K562 (cell line): ENCODE measurements at regions not wholly inside any gene's neighbourhood (a gene's known extent, or its start where the extent isn't known, plus 50 kb on each side); places are given as distances from the start of the nearest gene placed in this dataset.

Experiments used
- CTCF ChIP-seq, 3 experiments: IDR thresholded peaks in 2 of 3; conservative IDR thresholded peaks in 1 of 3; 2 replicates each; pipeline ENCODE4 v1.5.1; 2011 to 2012; ENCODE audit warnings: low read length in 3 of 3, mild to moderate bottlenecking in 3 of 3, control low read depth in 2 of 3, improper control_type of control experiment in 1 of 3, inconsistent platforms in 1 of 3, low read depth in 1 of 3, mixed read lengths in 1 of 3, moderate library complexity in 1 of 3; ENCODE audit not compliant: insufficient read depth in 2 of 3
- E2F4 ChIP-seq: sonication (generic); formaldehyde crosslinking; IDR thresholded peaks from 2 replicates; pipeline ENCODE4 v1.8.0; 2022; ENCODE audit warnings: mild to moderate bottlenecking, low read depth, missing genetic modification reagents
- ELF1 ChIP-seq: fragments of 200-800 bp; sonication (Bioruptor generic); IDR thresholded peaks from 2 replicates; pipeline ENCODE4 v1.6.1; 2016; ENCODE audit warnings: missing genetic modification characterization, missing compliant biosample characterization
- FOXA3 ChIP-seq, 2 experiments: fragments of 450-650 bp in 1 of 2; sonication (generic) in 1 of 2; formaldehyde crosslinking; IDR thresholded peaks in 1 of 2; conservative IDR thresholded peaks in 1 of 2; 2 replicates each; pipeline versions ENCODE4 v1.4.0 to v1.8.0; 2020 to 2022; ENCODE audit warnings: mild to moderate bottlenecking in 2 of 2, missing genetic modification reagents in 1 of 2
- GTF2F1 ChIP-seq: IDR thresholded peaks from 2 replicates; pipeline ENCODE4 v1.6.1; 2011; ENCODE audit warnings: low read depth, low read length, improper control_type of control experiment
- HOXB6 ChIP-seq: fragments of 250-450 bp; sonication (Bioruptor Pico); IDR thresholded peaks from 2 replicates; pipeline ENCODE4 v1.5.1; 2022; ENCODE audit warnings: mild to moderate bottlenecking, borderline replicate concordance
- KAT2B ChIP-seq: IDR thresholded peaks from one replicate; pipeline ENCODE4 v1.6.1; 2012; ENCODE audit warnings: low read depth, mild to moderate bottlenecking, control low read depth, inconsistent platforms, low read length, moderate library complexity
- MYBL2 ChIP-seq, 2 experiments: fragments of 450-650 bp in 1 of 2; sonication (generic) in 1 of 2; formaldehyde crosslinking in 1 of 2; IDR thresholded peaks; 2 replicates each; pipeline versions ENCODE4 v1.6.1 to v1.8.1; 2017 to 2022; ENCODE audit warnings: borderline replicate concordance in 1 of 2, inconsistent platforms in 1 of 2, low read depth in 1 of 2, mild to moderate bottlenecking in 1 of 2, missing genetic modification reagents in 1 of 2, moderate library complexity in 1 of 2
- MYC ChIP-seq, 2 experiments: fragments of 250-450 bp in 1 of 2; sonication (Bioruptor Pico) in 1 of 2; IDR thresholded peaks; 2 replicates each; pipeline versions ENCODE4 v1.5.1 to v1.6.1; 2012 to 2021; ENCODE audit warnings: low read depth in 2 of 2, borderline replicate concordance in 1 of 2, improper control_type of control experiment in 1 of 2, low read length in 1 of 2, mild to moderate bottlenecking in 1 of 2, moderate library complexity in 1 of 2
- POLR2AphosphoS5 ChIP-seq: IDR thresholded peaks from 2 replicates; pipeline ENCODE4 v1.6.1; 2011; ENCODE audit warnings: mild to moderate bottlenecking, low read depth, low read length, moderate library complexity; ENCODE audit not compliant: control insufficient read depth, insufficient read depth
- REST ChIP-seq, 2 experiments: fragments of 450-650 bp; formaldehyde crosslinking in 1 of 2; IDR thresholded peaks; 2 replicates each; pipeline versions ENCODE4 v1.4.0 to v1.6.1; 2014 to 2020; ENCODE audit warnings: mild to moderate bottlenecking in 2 of 2, borderline replicate concordance in 1 of 2, low read depth in 1 of 2
- RFX5 ChIP-seq: IDR thresholded peaks from 2 replicates; pipeline ENCODE4 v1.6.1; 2011; ENCODE audit warnings: low read depth, mild to moderate bottlenecking, improper control_type of control experiment, low read length
- ZBTB11 ChIP-seq, 3 experiments: fragments of 200-800 bp in 1 of 3; fragments of 250-450 bp in 1 of 3; fragments of 450-650 bp in 1 of 3; sonication (Bioruptor Pico) in 1 of 3; sonication (Bioruptor generic) in 1 of 3; formaldehyde crosslinking in 1 of 3; IDR thresholded peaks; 2 replicates each; pipeline versions ENCODE4 v1.6.1 to v1.8.0; 2016 to 2022; ENCODE audit warnings: mild to moderate bottlenecking in 2 of 3, missing genetic modification characterization in 2 of 3, missing compliant biosample characterization in 1 of 3, moderate library complexity in 1 of 3
- ZNF280B ChIP-seq: fragments of 250-450 bp; sonication (Bioruptor Pico); IDR thresholded peaks from 2 replicates; pipeline ENCODE4 v1.5.1; 2021; ENCODE audit warnings: mild to moderate bottlenecking

GRCh38 chr11:38814670-38815069 lies 2216.6 kb upstream of the RAG2 start:
- TF ChIP-seq RFX5 (no peak), ZNF280B (CRISPR knock-in tag) (no peak), E2F4 (CRISPR knock-in tag) (no peak), CTCF (IDR thresholded peaks at IDR 0.05 in 2 of 3, conservative IDR thresholded peaks at IDR 0.05 in 1 of 3; ENCODE audit: insufficient read depth in 2 of 3, low read depth in 1 of 3, low read length in 3 of 3) (no peak), FOXA3 (CRISPR knock-in tag; conservative IDR thresholded peaks at IDR 0.05 in 1 of 2, IDR thresholded peaks at IDR 0.05 in 1 of 2) (no peak), ZBTB11 (CRISPR knock-in tag; IDR thresholded peaks at IDR 0.05) (no peak), REST (IDR thresholded peaks at IDR 0.05; ENCODE audit: borderline replicate concordance) (no peak), REST (CRISPR knock-in tag; IDR thresholded peaks at IDR 0.05; ENCODE audit: low read depth) (no peak), KAT2B (no peak), ELF1 (tag) (no peak), HOXB6 (CRISPR knock-in tag) (no peak), MYC (IDR thresholded peaks at IDR 0.05; ENCODE audit: low read depth, low read length) (no peak), MYC (CRISPR knock-in tag; IDR thresholded peaks at IDR 0.05; ENCODE audit: borderline replicate concordance, low read depth) (no peak), POLR2AphosphoS5 (no peak), GTF2F1 (no peak), MYBL2 (IDR thresholded peaks at IDR 0.05; ENCODE audit: low read depth) (no peak), MYBL2 (CRISPR knock-in tag; IDR thresholded peaks at IDR 0.05; ENCODE audit: borderline replicate concordance) (no peak)
